Fibroblast of the aortic adventitia (primary cell): ENCODE measurements at regions not wholly inside any gene's neighbourhood (a gene's known extent, or its start where the extent isn't known, plus 50 kb on each side); places are given as distances from the start of the nearest gene placed in this dataset.

Source experiments
- DNase-seq: peaks from one replicate; pipeline ENCODE4 v3.0.0-alpha.2; 2010; ENCODE audit warnings: low read depth
- H3K4me3 ChIP-seq: 2 replicates; pipeline ENCODE4 v1.5.1; 2011; ENCODE audit warnings: low read depth, mild to moderate bottlenecking, control low read depth, low read length, moderate library complexity
- TF ChIP-seq, protein P1 (sequence below): IDR thresholded peaks from 2 replicates; pipeline ENCODE4 v1.5.1; 2011; ENCODE audit warnings: mild to moderate bottlenecking, low read length, control low read depth, inconsistent platforms; ENCODE audit not compliant: insufficient read depth

DNA sequence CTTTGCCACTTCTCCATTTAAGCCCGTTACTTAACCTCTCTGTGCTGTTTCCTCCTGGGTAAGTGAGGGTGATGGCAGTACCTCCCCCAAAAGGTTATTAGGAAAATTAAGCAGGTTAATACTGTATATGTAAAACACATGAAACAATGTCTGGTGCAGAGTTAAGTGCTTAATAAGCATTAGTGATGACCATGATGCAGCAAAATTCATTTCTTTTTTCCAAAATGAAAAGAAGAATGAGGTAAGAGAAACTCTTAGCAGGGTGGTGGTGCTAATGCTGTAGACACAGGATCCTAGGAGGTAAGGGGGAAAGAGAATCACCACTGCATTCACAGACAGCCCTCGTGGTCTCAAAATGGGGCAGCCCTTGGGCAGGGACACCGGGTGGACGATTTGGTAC lies 115.1 kb upstream of the RAI14 start:
- no peak for DNase-seq
- TF ChIP-seq, protein P1, sequence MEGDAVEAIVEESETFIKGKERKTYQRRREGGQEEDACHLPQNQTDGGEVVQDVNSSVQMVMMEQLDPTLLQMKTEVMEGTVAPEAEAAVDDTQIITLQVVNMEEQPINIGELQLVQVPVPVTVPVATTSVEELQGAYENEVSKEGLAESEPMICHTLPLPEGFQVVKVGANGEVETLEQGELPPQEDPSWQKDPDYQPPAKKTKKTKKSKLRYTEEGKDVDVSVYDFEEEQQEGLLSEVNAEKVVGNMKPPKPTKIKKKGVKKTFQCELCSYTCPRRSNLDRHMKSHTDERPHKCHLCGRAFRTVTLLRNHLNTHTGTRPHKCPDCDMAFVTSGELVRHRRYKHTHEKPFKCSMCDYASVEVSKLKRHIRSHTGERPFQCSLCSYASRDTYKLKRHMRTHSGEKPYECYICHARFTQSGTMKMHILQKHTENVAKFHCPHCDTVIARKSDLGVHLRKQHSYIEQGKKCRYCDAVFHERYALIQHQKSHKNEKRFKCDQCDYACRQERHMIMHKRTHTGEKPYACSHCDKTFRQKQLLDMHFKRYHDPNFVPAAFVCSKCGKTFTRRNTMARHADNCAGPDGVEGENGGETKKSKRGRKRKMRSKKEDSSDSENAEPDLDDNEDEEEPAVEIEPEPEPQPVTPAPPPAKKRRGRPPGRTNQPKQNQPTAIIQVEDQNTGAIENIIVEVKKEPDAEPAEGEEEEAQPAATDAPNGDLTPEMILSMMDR, result no peak
- H3K4me3 ChIP-seq, result no peak overlapping the region

DNA sequence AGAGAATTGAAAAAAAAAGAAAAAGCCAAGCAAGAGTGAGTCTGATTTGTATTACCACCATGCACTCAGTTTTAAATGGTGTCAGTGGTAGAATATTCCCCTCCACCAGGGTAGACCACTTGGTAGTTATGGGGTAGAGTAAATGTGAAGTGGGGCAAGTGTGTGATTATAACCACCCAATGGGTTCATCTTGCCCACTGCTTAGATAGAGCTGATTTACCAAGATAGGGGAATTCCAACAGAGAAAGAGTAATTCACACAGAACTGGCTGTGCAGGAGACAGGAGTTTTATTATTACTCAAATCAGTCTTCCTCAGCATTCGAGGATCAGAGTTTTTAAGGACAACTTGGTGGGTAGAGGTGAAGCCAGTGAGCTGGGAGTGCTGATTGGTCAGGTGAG lies 113.3 kb upstream of the RAI14 start:
- TF ChIP-seq, protein P1, result no peak
- no peak for DNase-seq
- no peak overlapping the region for H3K4me3 ChIP-seq

DNA sequence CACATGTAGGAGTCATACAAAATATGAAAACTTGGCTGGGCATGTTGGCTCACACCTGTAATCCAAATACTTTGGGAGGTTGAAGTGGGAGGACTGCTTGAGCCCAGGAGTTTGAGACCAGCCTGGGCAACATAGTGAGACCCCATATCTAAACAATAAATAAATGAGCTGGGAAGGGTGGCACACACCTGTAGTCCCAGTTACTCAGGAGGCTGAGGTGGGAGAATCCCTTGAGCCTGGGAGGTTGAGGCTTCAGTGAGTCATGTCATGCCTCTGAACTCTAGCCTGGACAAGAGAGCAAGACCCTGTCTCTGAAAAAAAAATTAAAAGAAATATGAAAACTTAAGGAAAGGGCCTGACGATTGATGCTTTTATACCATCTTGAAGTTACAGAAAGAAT lies 112.4 kb upstream of the RAI14 start:
- DNase-seq, result no peak
- TF ChIP-seq, protein P1, result no peak
- no peak overlapping the region for H3K4me3 ChIP-seq

DNA sequence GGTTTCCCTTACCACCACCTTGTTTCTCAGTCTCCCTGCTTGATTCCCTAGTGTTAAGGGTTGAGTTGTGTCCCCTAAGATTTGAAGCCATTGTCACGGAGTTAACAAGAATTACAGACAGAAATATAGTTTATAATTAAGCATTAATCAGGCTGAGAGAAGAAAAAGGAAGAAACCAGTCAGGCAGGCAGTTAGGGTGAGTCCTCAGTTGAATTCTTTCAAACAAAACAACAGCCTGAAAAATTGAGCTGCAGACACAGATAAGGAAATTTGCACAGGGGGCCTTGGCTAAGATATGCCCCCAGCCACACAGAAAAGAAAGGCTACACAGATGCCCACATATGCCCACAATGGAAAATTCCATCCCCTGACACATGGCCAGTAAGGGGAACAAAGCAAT lies 111.7 kb upstream of the RAI14 start:
- TF ChIP-seq, protein P1, result no peak
- no peak for DNase-seq
- H3K4me3 ChIP-seq, result no peak overlapping the region

DNA sequence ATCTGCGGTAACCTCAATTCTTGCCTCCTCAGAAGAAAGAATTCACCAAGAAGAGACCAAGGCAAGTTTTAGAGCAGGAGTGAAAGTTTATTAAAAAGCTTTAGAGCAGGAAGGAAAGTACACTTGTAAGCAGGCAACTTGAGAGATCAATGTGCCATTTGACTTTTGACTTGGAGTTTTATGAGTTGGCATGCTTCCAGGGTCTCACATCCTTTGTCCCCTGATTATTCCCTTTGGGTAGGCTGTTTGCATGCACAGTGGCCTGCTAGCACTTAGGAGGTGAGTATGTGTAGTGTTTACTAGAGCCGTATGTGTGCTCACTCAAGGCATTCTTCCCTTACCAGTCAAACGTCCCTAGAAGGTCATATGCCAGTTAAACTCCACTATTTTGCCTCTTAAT lies 111.0 kb upstream of the RAI14 start:
- TF ChIP-seq, protein P1, result no peak
- no peak for DNase-seq
- H3K4me3 ChIP-seq, result no peak overlapping the region

DNA sequence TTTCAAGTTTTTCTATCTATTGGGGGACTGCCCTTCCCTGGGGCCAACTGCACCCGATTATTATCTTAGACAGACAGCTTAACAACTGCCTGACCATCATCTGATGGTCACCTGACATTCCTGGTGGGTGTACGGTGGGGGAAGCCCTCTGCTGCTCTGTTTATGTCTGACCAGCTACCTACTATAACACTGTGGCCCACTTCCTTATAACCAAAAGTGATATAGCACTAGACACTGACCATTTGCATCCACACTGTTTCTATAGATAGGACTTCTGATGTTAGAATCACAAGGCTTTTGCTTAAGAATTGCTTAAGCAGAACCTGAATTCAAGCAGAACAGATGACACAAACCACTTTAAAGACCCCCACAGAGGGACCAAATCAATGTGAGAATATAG lies 110.5 kb upstream of the RAI14 start:
- no peak overlapping the region for H3K4me3 ChIP-seq
- TF ChIP-seq, protein P1, result no peak
- DNase-seq, result no peak

DNA sequence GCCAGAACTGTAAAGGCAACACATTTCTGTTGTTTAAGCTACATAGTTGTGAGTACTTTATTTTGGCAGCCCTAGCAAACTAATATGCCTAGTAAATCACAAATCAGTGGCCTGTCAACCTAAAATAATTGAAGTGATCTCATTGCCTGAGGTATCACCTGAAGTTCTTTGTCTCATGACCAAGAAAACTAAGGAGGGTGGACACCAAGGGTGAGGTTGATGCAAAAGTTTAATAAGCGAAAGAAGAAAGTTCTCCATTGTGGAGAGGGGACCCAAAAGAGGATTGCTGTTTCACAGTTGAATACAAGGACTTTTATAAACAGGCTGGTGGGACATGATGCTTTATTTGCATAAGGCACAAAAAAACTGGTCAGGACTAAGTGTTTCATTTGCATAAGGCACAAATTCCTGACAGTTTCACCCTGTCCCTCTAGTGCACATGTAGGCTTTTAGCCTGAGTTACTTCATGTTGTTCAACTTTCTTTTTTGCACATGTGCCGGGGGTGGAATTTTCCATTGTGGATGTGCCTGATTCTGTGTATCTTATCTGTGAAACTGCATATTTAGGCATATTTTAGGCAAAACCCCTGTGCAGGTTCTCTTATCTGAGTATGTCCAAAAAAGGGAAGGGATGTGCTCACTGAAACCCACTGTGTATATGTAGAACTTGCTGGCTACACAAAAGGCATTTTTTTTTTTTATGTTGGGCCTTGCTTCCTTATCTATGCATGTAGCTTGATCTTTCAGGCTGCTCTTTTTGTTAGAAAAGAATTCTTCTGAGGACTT lies 108.6 kb upstream of the RAI14 start:
- no peak for DNase-seq
- TF ChIP-seq, protein P1, result no peak
- no peak overlapping the region for H3K4me3 ChIP-seq
